ENCODE measurements at regions not wholly inside any gene's neighbourhood (a gene's known extent, or its start where the extent isn't known, plus 50 kb on each side); places are given as distances from the start of the nearest gene placed in this dataset.

GRCh38 chr5:178808886-178809285, 50.9 kb upstream of the ZNF354B start:
- no peak overlapping the region for H3K4me3 ChIP-seq (ENCODE audit: low read depth, low read length)
- H3K4me1 ChIP-seq, result no peaks in the 10 kb centered on the region
- TF ChIP-seq CTCF (IDR thresholded peaks at IDR 0.05; ENCODE audit: low read depth, low read length), result no peak
- H3K27me3 ChIP-seq, result no peaks in the 10 kb centered on the region
- no peaks in the 10 kb centered on the region for H3K9me3 ChIP-seq
- H3K36me3 ChIP-seq, result peaks cover 32% of the 10 kb centered on the region
- no peak for DNase-seq

DNA sequence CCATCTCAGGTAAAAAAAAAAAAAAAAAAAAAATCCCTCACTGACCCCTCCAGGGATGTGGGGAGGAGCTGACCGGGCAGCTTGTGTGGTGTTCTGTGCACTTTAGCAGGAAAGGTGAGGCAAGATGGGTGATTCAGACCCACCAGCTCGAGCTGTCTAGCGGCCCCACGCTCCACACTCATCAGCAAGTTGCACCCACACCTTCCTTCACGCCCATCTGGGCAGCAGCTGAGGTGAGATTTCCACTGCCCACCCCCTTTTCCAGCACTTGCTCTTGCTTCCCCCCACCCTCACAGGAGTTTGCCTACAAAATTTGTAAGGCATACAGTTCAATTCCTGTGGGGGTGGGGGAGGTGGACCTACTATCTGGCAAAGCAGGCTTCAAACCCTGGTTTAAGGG, 58.7 kb upstream of the ZNF354B start:
- Histone ChIP-seq H3K36me3 (peaks cover 32% of the 10 kb centered on the region), H3K9me3 (no peaks in the 10 kb centered on the region; the same call in 1 of the 2 replicates), H3K4me1 (no peaks in the 10 kb centered on the region), H3K27me3 (no peaks in the 10 kb centered on the region), H3K4me3 (ENCODE audit: low read depth, low read length) (no peak overlapping the region)
- no peak for DNase-seq
- no peak for TF ChIP-seq CTCF (IDR thresholded peaks at IDR 0.05; ENCODE audit: low read depth, low read length)

GRCh38 chr5:178797546-178798440, 62.0 kb upstream of the ZNF354B start:
- Histone ChIP-seq H3K4me1 (no peaks in the 10 kb centered on the region), H3K9me3 (no peaks in the 10 kb centered on the region; the same call in 1 of the 2 replicates), H3K4me3 (ENCODE audit: low read depth, low read length) (no peak overlapping the region), H3K27me3 (no peaks in the 10 kb centered on the region), H3K36me3 (peaks cover 25% of the 10 kb centered on the region)
- TF ChIP-seq CTCF (IDR thresholded peaks at IDR 0.05; ENCODE audit: low read depth, low read length), result no peak
- no peak for DNase-seq

- Histone ChIP-seq H3K9me3 (no peaks in the 10 kb centered on the region; the same call in 1 of the 2 replicates), H3K4me1 (no peaks in the 10 kb centered on the region)
- TF ChIP-seq CTCF (IDR thresholded peaks at IDR 0.05; ENCODE audit: low read depth, low read length), result no peak
Observed at GRCh38 chr5:178797101-178797521, 62.6 kb upstream of the ZNF354B start.

GRCh38 chr5:178796165-178796945, 63.4 kb upstream of the ZNF354B start:
- no peak for DNase-seq
- peaks cover 29% of the 10 kb centered on the region for H3K36me3 ChIP-seq

More at GRCh38 chr5:178797101-178797521, 62.6 kb upstream of the ZNF354B start:
- Histone ChIP-seq H3K4me3 (ENCODE audit: low read depth, low read length) (no peak overlapping the region), H3K27me3 (no peaks in the 10 kb centered on the region), H3K36me3 (peaks cover 31% of the 10 kb centered on the region)
- DNase-seq, result no peak

More at GRCh38 chr5:178796165-178796945, 63.4 kb upstream of the ZNF354B start:
- Histone ChIP-seq H3K9me3 (no peaks in the 10 kb centered on the region; the same call in 1 of the 2 replicates), H3K27me3 (no peaks in the 10 kb centered on the region), H3K4me3 (ENCODE audit: low read depth, low read length) (no peak overlapping the region), H3K4me1 (no peaks in the 10 kb centered on the region)
- TF ChIP-seq CTCF (IDR thresholded peaks at IDR 0.05; ENCODE audit: low read depth, low read length), result no peak

Measured in BE2C (cell line).